ENCODE measurements at regions not wholly inside any gene's neighbourhood (a gene's known extent, or its start where the extent isn't known, plus 50 kb on each side); places are given as distances from the start of the nearest gene placed in this dataset.

GRCh38 chr10:44761076-44761475 is 150.1 kb upstream of the TMEM72 start:
- no peak for TF ChIP-seq CTCF (IDR thresholded peaks at IDR 0.05; ENCODE audit: low read depth, low read length, missing control alignments)
- no peak for DNase-seq (ENCODE audit: low read depth)
- no peak overlapping the region for H3K4me3 ChIP-seq (ENCODE audit: low read depth, low read length)

- DNase-seq (ENCODE audit: low read depth) = no peak
- H3K4me3 ChIP-seq (ENCODE audit: low read depth, low read length) = no peak overlapping the region
- no peak for TF ChIP-seq CTCF (IDR thresholded peaks at IDR 0.05; ENCODE audit: low read depth, low read length, missing control alignments)
These were observed 147.8 kb upstream of the TMEM72 start for GRCh38 chr10:44763331-44763730.

- TF ChIP-seq CTCF (IDR thresholded peaks at IDR 0.05; ENCODE audit: low read depth, low read length, missing control alignments) = no peak
- H3K4me3 ChIP-seq (ENCODE audit: low read depth, low read length) = no peak overlapping the region
- no peak for DNase-seq (ENCODE audit: low read depth)
These were observed 145.8 kb upstream of the TMEM72 start for GRCh38 chr10:44765299-44765698.

GRCh38 chr10:44766631-44767030 is 144.5 kb upstream of the TMEM72 start:
- DNase-seq (ENCODE audit: low read depth) = no peak
- H3K4me3 ChIP-seq (ENCODE audit: low read depth, low read length) = no peak overlapping the region
- TF ChIP-seq CTCF (IDR thresholded peaks at IDR 0.05; ENCODE audit: low read depth, low read length, missing control alignments) = no peak

- TF ChIP-seq CTCF (IDR thresholded peaks at IDR 0.05; ENCODE audit: low read depth, low read length, missing control alignments) = no peak
- no peak overlapping the region for H3K4me3 ChIP-seq (ENCODE audit: low read depth, low read length)
- DNase-seq (ENCODE audit: low read depth) = no peak
These were observed 141.7 kb upstream of the TMEM72 start for GRCh38 chr10:44769450-44769849.

- no peak for TF ChIP-seq CTCF (IDR thresholded peaks at IDR 0.05; ENCODE audit: low read depth, low read length, missing control alignments)
- DNase-seq (ENCODE audit: low read depth) = no peak
- H3K4me3 ChIP-seq (ENCODE audit: low read depth, low read length) = no peak overlapping the region
These were observed 139.7 kb upstream of the TMEM72 start for GRCh38 chr10:44771233-44771995.

- DNase-seq (ENCODE audit: low read depth) = no peak
- no peak for TF ChIP-seq CTCF (IDR thresholded peaks at IDR 0.05; ENCODE audit: low read depth, low read length, missing control alignments)
- no peak overlapping the region for H3K4me3 ChIP-seq (ENCODE audit: low read depth, low read length)
These were observed 137.6 kb upstream of the TMEM72 start for GRCh38 chr10:44773565-44773964.

Measured in GM12864 (cell line).